ENCODE measurements at regions not wholly inside any gene's neighbourhood (a gene's known extent, or its start where the extent isn't known, plus 50 kb on each side); places are given as distances from the start of the nearest gene placed in this dataset.

DNA sequence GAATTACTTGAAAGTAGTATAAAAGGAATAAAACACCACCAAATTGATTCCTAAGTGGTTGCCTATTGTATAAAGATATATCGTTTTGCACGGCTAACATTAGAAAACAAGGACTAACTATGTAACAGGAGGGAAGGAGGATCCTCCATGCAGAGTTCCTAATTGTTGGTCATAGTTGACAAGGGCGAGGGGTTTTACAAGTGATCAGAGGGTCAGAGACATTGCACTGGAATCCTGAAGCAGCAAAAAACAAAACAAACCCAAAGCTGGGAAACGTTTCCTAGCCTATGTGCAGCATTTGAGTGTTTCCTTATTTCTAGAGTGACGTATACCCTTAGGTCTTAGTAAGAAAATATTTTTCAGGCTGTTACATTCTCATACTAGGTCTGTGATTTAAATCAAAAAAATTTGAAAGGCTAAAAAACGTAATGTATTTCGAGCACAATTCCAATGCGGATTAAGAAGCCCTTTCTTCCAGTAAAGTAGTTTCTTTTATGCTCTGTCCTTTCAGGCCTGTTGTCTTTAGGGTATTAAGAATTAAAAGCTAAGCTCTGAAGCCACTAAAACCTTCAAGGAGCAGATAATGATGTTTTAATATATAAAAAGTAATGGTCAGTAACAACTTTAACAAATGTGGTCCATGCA, 373.8 kb upstream of the MMS22L start:
- DNase-seq (ENCODE audit: extremely low read depth, low read depth): no peak
- TF ChIP-seq, protein P1, sequence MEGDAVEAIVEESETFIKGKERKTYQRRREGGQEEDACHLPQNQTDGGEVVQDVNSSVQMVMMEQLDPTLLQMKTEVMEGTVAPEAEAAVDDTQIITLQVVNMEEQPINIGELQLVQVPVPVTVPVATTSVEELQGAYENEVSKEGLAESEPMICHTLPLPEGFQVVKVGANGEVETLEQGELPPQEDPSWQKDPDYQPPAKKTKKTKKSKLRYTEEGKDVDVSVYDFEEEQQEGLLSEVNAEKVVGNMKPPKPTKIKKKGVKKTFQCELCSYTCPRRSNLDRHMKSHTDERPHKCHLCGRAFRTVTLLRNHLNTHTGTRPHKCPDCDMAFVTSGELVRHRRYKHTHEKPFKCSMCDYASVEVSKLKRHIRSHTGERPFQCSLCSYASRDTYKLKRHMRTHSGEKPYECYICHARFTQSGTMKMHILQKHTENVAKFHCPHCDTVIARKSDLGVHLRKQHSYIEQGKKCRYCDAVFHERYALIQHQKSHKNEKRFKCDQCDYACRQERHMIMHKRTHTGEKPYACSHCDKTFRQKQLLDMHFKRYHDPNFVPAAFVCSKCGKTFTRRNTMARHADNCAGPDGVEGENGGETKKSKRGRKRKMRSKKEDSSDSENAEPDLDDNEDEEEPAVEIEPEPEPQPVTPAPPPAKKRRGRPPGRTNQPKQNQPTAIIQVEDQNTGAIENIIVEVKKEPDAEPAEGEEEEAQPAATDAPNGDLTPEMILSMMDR (IDR thresholded peaks at IDR 0.05; ENCODE audit: low read depth, low read length, missing control alignments): no peak
- H3K4me3 ChIP-seq (replicated peaks; ENCODE audit: low read depth, low read length): no peak overlapping the region

DNA sequence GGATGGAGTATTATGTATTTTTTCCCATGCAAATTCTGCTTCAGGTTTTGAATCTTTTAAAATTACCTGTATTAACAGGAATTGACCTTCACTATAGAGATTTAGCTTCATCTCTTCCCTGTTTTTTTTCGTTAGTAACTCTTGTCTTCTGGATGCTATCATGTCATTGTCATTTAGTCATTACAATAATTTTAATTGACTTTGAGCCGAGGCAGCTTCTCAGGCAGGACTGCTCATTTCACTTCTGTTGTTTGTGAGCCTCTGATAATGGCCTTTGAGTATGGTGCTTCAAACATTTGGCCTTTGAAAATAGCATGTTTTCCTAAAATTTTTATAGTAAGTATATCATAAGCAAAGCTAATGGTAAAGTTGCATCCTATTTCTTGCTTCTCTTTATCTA, 375.1 kb upstream of the MMS22L start:
- TF ChIP-seq, protein P1 (IDR thresholded peaks at IDR 0.05; ENCODE audit: low read depth, low read length, missing control alignments): no peak
- DNase-seq (ENCODE audit: extremely low read depth, low read depth): no peak
- H3K4me3 ChIP-seq (replicated peaks; ENCODE audit: low read depth, low read length): no peak overlapping the region

DNA sequence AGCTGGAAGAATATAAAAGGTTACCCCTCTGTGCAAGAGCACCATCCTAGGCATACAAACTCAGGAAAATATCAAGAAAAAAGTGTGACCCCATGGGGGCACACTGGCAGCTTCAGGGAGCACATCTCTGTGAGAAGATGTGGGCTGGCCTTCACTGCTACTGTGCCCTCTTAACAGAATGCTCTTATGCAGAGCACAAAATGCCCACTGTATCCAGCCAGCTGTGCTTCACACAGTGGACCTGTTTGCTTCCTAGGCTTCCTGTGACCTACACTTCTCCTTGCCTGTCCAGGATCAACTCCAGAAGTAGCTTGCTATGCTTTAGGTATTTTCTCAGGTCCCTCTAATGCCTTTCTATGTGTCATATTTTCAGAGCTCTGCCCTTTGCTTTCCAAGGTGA, 380.2 kb upstream of the MMS22L start:
- TF ChIP-seq, protein P1 (IDR thresholded peaks at IDR 0.05; ENCODE audit: low read depth, low read length, missing control alignments): no peak
- no peak for DNase-seq (ENCODE audit: extremely low read depth, low read depth)
- no peak overlapping the region for H3K4me3 ChIP-seq (replicated peaks; ENCODE audit: low read depth, low read length)

DNA sequence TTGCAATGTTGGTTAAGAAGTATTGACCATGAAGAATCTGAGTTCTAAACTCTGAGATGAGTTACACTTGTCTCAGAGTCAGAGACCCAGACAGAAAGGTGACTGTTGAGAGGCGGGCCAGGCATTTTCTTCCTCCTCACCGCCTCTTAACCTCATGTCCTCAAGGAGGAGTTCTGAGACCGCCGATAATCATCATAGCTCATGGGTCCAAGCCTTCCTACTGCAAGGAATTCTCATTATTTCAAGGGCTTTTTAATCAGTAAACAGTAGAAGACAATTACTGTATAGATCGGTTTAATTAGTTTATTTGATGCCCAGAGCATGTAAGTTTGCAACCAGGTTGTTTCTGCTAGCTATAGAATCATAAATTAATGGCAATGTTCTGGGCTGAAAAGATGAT, 382.4 kb upstream of the MMS22L start:
- TF ChIP-seq, protein P1 (IDR thresholded peaks at IDR 0.05; ENCODE audit: low read depth, low read length, missing control alignments): no peak
- no peak overlapping the region for H3K4me3 ChIP-seq (replicated peaks; ENCODE audit: low read depth, low read length)
- DNase-seq (ENCODE audit: extremely low read depth, low read depth): no peak

DNA sequence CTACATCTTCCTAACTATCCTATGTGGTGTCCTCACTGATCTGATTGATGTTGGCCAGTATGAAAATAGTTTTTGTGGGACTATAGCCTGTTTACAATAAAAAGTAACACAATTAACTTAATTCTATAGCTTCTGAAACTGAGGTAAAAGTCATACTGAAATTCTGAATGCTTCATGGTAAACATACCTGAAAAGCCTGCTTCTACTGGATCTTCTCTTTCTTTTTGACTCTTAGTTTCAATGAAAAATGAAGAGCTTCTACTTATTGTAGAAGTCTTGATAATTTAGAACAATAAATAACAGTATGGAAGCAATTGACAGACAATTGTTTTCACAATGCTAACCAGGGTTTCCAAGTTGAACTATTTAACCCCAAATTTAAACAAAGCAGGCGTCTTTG, 383.9 kb upstream of the MMS22L start:
- DNase-seq (ENCODE audit: extremely low read depth, low read depth): no peak
- H3K4me3 ChIP-seq (replicated peaks; ENCODE audit: low read depth, low read length): no peak overlapping the region
- TF ChIP-seq, protein P1 (IDR thresholded peaks at IDR 0.05; ENCODE audit: low read depth, low read length, missing control alignments): no peak

DNA sequence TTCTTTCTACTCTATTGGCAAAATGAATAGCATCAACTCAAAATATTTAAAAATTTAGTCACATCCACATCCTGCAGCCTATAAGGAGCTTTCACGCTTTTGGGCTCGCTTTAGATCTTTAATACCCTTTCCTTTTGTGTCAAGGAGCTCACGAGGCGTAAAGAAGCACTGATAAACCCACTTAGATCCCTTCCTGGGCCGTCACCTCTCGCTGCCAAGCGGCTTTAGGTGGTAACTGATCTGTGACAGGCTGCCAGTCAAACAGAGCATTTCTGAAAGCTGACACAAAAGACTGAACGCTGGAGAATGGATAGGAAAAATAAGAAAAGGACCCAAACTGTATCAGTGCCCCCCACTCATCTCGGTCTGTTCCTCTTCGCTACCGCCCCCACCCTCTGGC, 385.7 kb upstream of the MMS22L start:
- H3K4me3 ChIP-seq (replicated peaks; ENCODE audit: low read depth, low read length): no peak overlapping the region
- DNase-seq (ENCODE audit: extremely low read depth, low read depth): no peak
- TF ChIP-seq, protein P1 (IDR thresholded peaks at IDR 0.05; ENCODE audit: low read depth, low read length, missing control alignments): no peak
